ENCODE measurements at regions not wholly inside any gene's neighbourhood (a gene's known extent, or its start where the extent isn't known, plus 50 kb on each side); places are given as distances from the start of the nearest gene placed in this dataset.
"Not testable (repeated sequence)": the region's sequence is repeated elsewhere in the genome, so short reads cannot be mapped to it uniquely, and the experiment has no call there.

DNA sequence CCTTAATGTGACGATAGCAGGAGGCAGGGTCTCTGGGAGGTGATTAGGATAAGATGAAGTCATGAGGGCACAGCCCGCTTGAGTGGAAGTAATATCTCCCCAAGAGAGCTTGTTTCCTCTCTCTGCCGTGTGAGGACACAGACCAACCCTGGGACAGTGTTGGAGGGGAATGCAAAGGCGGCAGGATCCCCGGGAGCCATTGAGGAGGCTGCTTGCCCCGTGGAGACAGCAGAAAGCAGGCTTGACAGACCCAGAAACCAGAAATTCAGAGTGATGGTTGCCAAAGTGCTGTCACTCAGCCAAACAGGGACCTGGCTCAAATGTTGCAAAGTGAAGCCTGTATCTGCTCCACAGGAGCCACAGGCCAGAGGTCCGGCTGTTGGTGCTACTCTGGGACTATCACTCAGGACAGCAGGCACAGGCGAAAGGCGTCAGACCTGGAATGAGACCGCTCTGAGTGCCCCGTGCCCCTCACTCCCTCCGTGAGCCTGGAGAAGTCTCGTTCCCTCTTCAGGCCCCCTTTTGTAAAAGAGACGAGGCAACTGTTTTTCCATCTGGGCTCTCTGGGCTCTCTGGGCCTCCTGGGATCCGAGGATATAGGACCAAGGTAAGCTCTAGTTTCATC is 96.6 kb upstream of the VANGL1 start:
- DNase-seq, result no peak
- TF ChIP-seq POLR2A (IDR thresholded peaks at IDR 0.05; ENCODE audit: low read length) (no peak), GATA1 (IDR thresholded peaks at IDR 0.05; ENCODE audit: low read depth, low read length) (no peak)

DNA sequence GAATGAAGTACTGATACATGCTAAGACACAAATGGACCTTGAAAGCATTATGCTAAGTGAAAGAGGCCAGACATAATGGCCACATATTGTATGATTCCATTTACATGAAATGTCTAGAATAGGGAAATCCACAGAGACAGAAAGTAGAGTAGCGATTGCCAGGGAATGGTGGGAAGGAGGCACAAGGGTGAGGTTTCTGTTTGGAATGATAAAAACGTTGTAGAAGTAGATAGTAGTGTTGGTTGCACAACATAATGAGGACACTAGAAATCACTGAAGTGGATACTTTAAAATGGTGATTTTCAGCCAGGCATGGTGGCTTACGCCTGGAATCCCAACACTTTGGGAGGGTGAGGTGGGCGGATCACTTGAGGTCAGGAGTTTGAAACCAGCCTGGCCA is 97.6 kb upstream of the VANGL1 start:
- TF ChIP-seq GATA1 (IDR thresholded peaks at IDR 0.05; ENCODE audit: low read depth, low read length) (no peak), POLR2A (IDR thresholded peaks at IDR 0.05; ENCODE audit: low read length) (no peak)
- DNase-seq, result no peak

GRCh38 chr1:115543247-115543646 is 98.5 kb upstream of the VANGL1 start:
- TF ChIP-seq POLR2A (IDR thresholded peaks at IDR 0.05; ENCODE audit: low read length) (no peak), GATA1 (IDR thresholded peaks at IDR 0.05; ENCODE audit: low read depth, low read length) (no peak)

GRCh38 chr1:115539736-115540135 is 102.0 kb upstream of the VANGL1 start:
- no peak for TF ChIP-seq GATA1 (IDR thresholded peaks at IDR 0.05; ENCODE audit: low read depth, low read length)
- no peak for TF ChIP-seq POLR2A (IDR thresholded peaks at IDR 0.05; ENCODE audit: low read length)
- DNase-seq, result no peak

More at GRCh38 chr1:115543247-115543646, 98.5 kb upstream of the VANGL1 start:
- no peak for DNase-seq

GRCh38 chr1:115539061-115539460 is 102.7 kb upstream of the VANGL1 start:
- DNase-seq, result no peak
- TF ChIP-seq GATA1 (IDR thresholded peaks at IDR 0.05; ENCODE audit: low read depth, low read length), result no peak
- TF ChIP-seq POLR2A (IDR thresholded peaks at IDR 0.05; ENCODE audit: low read length), result no peak

- DNase-seq, result no peak
- TF ChIP-seq POLR2A (IDR thresholded peaks at IDR 0.05; ENCODE audit: low read length) (no peak), GATA1 (IDR thresholded peaks at IDR 0.05; ENCODE audit: low read depth, low read length) (no peak)
Observed at GRCh38 chr1:115538579-115538978, 103.2 kb upstream of the VANGL1 start.

DNA sequence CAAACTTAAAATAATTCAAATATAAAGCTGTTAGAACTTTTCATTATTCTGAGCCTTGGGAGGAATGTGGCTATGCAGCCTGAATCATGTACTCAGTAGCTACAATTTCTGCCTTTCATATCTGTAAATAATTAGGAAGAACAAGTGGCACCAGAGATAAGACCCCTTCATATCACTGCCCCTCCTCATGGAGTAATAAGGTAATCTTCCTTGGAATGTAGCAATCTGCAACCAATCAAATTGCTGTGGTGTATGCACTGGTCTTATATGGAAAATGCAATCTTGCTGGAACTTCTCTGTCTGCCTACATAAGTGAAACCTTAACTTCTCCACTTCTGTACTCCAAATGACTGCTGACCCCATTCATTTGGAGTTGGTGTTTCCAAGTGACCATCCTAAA is 104.4 kb upstream of the VANGL1 start:
- no peak for DNase-seq
- TF ChIP-seq POLR2A (IDR thresholded peaks at IDR 0.05; ENCODE audit: low read length), result no peak
- no peak for TF ChIP-seq GATA1 (IDR thresholded peaks at IDR 0.05; ENCODE audit: low read depth, low read length)

DNA sequence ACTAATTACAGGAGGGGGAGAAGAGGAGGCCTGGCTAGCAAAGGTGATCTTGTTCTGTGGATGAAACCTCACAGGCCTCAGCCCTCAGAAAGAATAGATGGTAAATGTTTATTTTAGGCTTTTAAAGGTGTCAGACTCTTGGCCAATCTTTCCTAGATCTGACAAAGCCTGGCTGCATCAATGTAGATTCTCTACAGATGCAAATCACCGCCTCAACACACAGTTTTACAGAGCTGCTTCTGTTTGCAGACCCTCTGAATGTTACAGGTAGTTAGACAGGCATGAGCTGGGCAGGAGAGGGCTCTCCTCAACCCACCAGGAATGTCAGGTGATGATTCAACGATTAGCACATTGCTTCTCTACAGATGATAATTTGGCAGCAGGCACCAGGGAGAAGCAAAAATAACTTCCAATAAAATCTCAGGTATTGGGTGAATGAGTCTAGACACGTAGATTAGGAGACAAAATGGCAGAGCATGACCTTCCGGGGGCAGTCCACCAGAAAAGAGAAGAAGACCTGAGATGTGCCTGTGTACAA is 105.4 kb upstream of the VANGL1 start:
- TF ChIP-seq GATA1 (IDR thresholded peaks at IDR 0.05; ENCODE audit: low read depth, low read length), result no peak
- TF ChIP-seq POLR2A (IDR thresholded peaks at IDR 0.05; ENCODE audit: low read length), result no peak
- no peak for DNase-seq

DNA sequence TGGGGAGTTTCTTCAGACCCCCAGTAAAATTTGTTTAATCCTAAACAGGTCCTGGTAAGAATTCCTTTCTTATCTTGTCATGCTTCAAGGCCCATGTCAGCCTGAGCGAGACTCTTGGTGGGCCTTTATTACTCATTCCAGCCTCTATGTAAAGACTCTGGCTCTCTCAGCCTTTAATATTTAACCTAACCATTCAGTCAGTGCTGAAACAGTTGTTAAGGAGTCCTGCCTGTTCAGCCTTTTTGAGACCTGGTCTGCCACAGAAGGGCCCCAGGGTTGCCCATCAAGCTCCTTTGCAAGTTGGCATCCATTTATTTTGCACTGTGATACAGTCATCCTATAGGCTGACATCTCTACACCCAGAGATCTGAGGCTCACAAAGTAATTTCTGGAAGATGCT is 107.7 kb upstream of the VANGL1 start:
- DNase-seq, result no peak
- TF ChIP-seq GATA1 (IDR thresholded peaks at IDR 0.05; ENCODE audit: low read depth, low read length), result no peak
- no peak for TF ChIP-seq POLR2A (IDR thresholded peaks at IDR 0.05; ENCODE audit: low read length)

DNA sequence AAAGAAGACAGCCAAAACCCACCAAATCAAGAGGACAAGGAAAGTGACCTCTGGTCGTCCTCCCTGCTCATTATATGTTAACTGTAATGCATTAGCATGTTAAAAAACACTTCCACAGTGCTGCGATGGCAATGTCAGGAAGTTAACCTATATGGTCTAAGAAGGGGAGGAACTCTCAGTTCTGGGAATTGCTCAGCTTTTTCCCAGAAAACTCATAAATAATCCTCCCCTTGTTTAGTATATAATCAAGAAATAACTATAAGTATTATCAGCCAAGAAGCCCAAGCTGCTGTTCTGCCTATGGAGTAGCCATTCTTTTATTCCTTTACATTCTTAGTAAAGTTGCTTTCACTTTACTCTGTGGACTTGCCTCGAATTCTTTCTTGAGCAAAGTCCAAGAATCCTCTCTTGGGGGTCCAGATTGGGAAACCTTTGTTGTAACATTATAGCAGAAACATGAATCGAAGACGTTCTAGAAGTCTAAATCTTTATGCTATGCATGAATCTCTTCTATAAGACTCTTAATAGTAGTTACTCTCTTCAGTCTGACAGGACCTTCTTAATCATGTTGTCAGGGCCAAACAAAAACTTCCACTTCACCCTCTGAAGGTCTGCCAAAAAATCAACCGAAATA is 110.0 kb upstream of the VANGL1 start:
- TF ChIP-seq POLR2A (IDR thresholded peaks at IDR 0.05; ENCODE audit: low read length) (no peak), GATA1 (IDR thresholded peaks at IDR 0.05; ENCODE audit: low read depth, low read length) (no peak)
- DNase-seq, result no peak

- no peak for DNase-seq
- TF ChIP-seq POLR2A (IDR thresholded peaks at IDR 0.05; ENCODE audit: low read length) (no peak), GATA1 (IDR thresholded peaks at IDR 0.05; ENCODE audit: low read depth, low read length) (no peak)
Observed at GRCh38 chr1:115530407-115530806, 111.4 kb upstream of the VANGL1 start.

- TF ChIP-seq GATA1 (IDR thresholded peaks at IDR 0.05; ENCODE audit: low read depth, low read length) (no peak), POLR2A (IDR thresholded peaks at IDR 0.05; ENCODE audit: low read length) (no peak)
- no peak for DNase-seq
Observed at GRCh38 chr1:115529216-115529897, 112.4 kb upstream of the VANGL1 start.

DNA sequence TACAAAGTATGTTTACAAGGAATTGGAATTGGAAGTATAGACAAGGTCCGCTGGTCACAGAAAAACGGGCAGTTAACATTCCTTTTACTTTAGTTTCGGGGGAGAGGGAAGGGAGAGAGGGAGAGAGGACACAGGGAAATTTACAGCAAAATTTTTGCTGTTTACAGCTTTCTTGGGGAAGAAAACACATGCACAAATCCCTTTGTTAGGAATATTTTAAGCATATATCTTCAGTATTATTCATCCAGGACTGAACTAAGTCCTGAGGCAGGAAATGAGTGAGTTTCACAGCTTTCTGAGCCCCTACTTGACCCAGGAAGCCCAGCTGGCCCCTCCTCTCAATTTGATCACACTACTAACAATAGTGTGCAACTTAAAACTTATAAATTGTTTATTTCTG is 113.4 kb upstream of the VANGL1 start:
- DNase-seq, result not testable (repeated sequence)

GRCh38 chr1:115527746-115528145 is 114.0 kb upstream of the VANGL1 start:
- no peak for DNase-seq
- TF ChIP-seq GATA1 (IDR thresholded peaks at IDR 0.05; ENCODE audit: low read depth, low read length), result no peak
- TF ChIP-seq POLR2A (IDR thresholded peaks at IDR 0.05; ENCODE audit: low read length), result no peak

- no peak for DNase-seq
- no peak for TF ChIP-seq GATA1 (IDR thresholded peaks at IDR 0.05; ENCODE audit: low read depth, low read length)
Observed at GRCh38 chr1:115526900-115527299, 114.9 kb upstream of the VANGL1 start.

Measured in erythroblast (primary cell).